ENCODE measurements at regions not wholly inside any gene's neighbourhood (a gene's known extent, or its start where the extent isn't known, plus 50 kb on each side); places are given as distances from the start of the nearest gene placed in this dataset.
"Not testable (repeated sequence)": the region's sequence is repeated elsewhere in the genome, so short reads cannot be mapped to it uniquely, and the experiment has no call there.

- DNase-seq (ENCODE audit: low read depth in 4 of 4, low spot score in 3 of 4) = no peak
Observed at GRCh38 chr7:85914437-85914836, 727.6 kb upstream of the SEMA3D start.

GRCh38 chr7:85908051-85908450 is 721.2 kb upstream of the SEMA3D start:
- DNase-seq (ENCODE audit: low read depth in 4 of 4, low spot score in 3 of 4) = no peak

- DNase-seq (ENCODE audit: low read depth in 4 of 4, low spot score in 3 of 4) = no peak
Observed at GRCh38 chr7:85897967-85898366, 711.1 kb upstream of the SEMA3D start.

GRCh38 chr7:85896531-85896930 is 709.7 kb upstream of the SEMA3D start:
- DNase-seq (ENCODE audit: low read depth in 4 of 4, low spot score in 3 of 4) = no peak

- DNase-seq (ENCODE audit: low read depth in 4 of 4, low spot score in 3 of 4) = no peak
Observed at GRCh38 chr7:85895835-85896234, 709.0 kb upstream of the SEMA3D start.

- DNase-seq (ENCODE audit: low read depth in 4 of 4, low spot score in 3 of 4) = not testable (repeated sequence)
Observed at GRCh38 chr7:85891900-85892299, 705.0 kb upstream of the SEMA3D start.

GRCh38 chr7:85890244-85890811 is 703.5 kb upstream of the SEMA3D start:
- DNase-seq (ENCODE audit: low read depth in 4 of 4, low spot score in 3 of 4) = no peak

- no peak for DNase-seq (ENCODE audit: low read depth in 4 of 4, low spot score in 3 of 4)
Observed at GRCh38 chr7:85887133-85887532, 700.3 kb upstream of the SEMA3D start.

- DNase-seq (ENCODE audit: low read depth in 4 of 4, low spot score in 3 of 4) = no peak
Observed at GRCh38 chr7:85882335-85882734, 695.5 kb upstream of the SEMA3D start.

GRCh38 chr7:85875398-85875797 is 688.5 kb upstream of the SEMA3D start:
- no peak for DNase-seq (ENCODE audit: low read depth in 4 of 4, low spot score in 3 of 4)

GRCh38 chr7:85866540-85866939 is 679.7 kb upstream of the SEMA3D start:
- DNase-seq (ENCODE audit: low read depth in 4 of 4, low spot score in 3 of 4) = no peak

- DNase-seq (ENCODE audit: low read depth in 4 of 4, low spot score in 3 of 4) = peak in 2 of 4 donors; percentile 6
Observed at GRCh38 chr7:85851571-85852193, 664.8 kb upstream of the SEMA3D start.

- DNase-seq (ENCODE audit: low read depth in 4 of 4, low spot score in 3 of 4) = no peak
Observed at GRCh38 chr7:85850381-85850780, 663.5 kb upstream of the SEMA3D start.

GRCh38 chr7:85840554-85840953 is 653.7 kb upstream of the SEMA3D start:
- no peak for DNase-seq (ENCODE audit: low read depth in 4 of 4, low spot score in 3 of 4)

GRCh38 chr7:85833066-85833465 is 646.2 kb upstream of the SEMA3D start:
- DNase-seq (ENCODE audit: low read depth in 4 of 4, low spot score in 3 of 4) = no peak

- DNase-seq (ENCODE audit: low read depth in 4 of 4, low spot score in 3 of 4) = no peak
Observed at GRCh38 chr7:85830982-85831381, 644.1 kb upstream of the SEMA3D start.

- DNase-seq (ENCODE audit: low read depth in 4 of 4, low spot score in 3 of 4) = peak in 1 of 4 donors; percentile 7
Observed at GRCh38 chr7:85829817-85830432, 643.1 kb upstream of the SEMA3D start.

- no peak for DNase-seq (ENCODE audit: low read depth in 4 of 4, low spot score in 3 of 4)
Observed at GRCh38 chr7:85829176-85829575, 642.3 kb upstream of the SEMA3D start.

GRCh38 chr7:85828614-85829013 is 641.8 kb upstream of the SEMA3D start:
- no peak for DNase-seq (ENCODE audit: low read depth in 4 of 4, low spot score in 3 of 4)

- DNase-seq (ENCODE audit: low read depth in 4 of 4, low spot score in 3 of 4) = no peak
Observed at GRCh38 chr7:85823396-85824080, 636.7 kb upstream of the SEMA3D start.

- DNase-seq (ENCODE audit: low read depth in 4 of 4, low spot score in 3 of 4) = no peak
Observed at GRCh38 chr7:85821926-85822325, 635.1 kb upstream of the SEMA3D start.

Data from left renal pelvis (tissue), 4 donors.